SK-N-SH (cell line): ENCODE measurements at regions not wholly inside any gene's neighbourhood (a gene's known extent, or its start where the extent isn't known, plus 50 kb on each side); places are given as distances from the start of the nearest gene placed in this dataset.
A peak's percentile ranks its signal among the peaks of the same experiment; 100 is the strongest.

Source experiments
- EP300 ChIP-seq, 2 experiments: IDR thresholded peaks; 2 replicates each; pipeline versions ENCODE4 v1.4.0 to v1.6.1; 2012; ENCODE audit warnings: borderline replicate concordance in 1 of 2, low read depth in 1 of 2, low read length in 1 of 2
- EZH2phosphoT487 ChIP-seq: fragments of 200-600 bp; sonication (generic); IDR thresholded peaks from 2 replicates; pipeline ENCODE4 v1.6.1; 2017; ENCODE audit warnings: low read depth, mixed run types, mild to moderate bottlenecking, antibody characterized with exemption, moderate library complexity, borderline replicate concordance
- NFIC ChIP-seq: IDR thresholded peaks from 2 replicates; pipeline ENCODE4 v1.4.0; 2012; ENCODE audit warnings: borderline replicate concordance
- NRF1 ChIP-seq: IDR thresholded peaks from 2 replicates; pipeline ENCODE4 v1.6.1; 2012; ENCODE audit warnings: low read depth, mild to moderate bottlenecking, low read length
- POLR2AphosphoS5 ChIP-seq: IDR thresholded peaks from 2 replicates; pipeline ENCODE4 v1.6.1; 2012; ENCODE audit warnings: low read depth, low read length
- RAD21 ChIP-seq: IDR thresholded peaks from 2 replicates; pipeline ENCODE4 v1.6.1; 2012; ENCODE audit warnings: mild to moderate bottlenecking, low read length
- TAF1 ChIP-seq: IDR thresholded peaks from 2 replicates; pipeline ENCODE4 v1.6.1; 2012; ENCODE audit warnings: low read depth, mild to moderate bottlenecking, low read length, moderate library complexity, borderline replicate concordance
- TCF12 ChIP-seq: IDR thresholded peaks from 2 replicates; pipeline ENCODE4 v1.4.0; 2012
- YY1 ChIP-seq: IDR thresholded peaks from 2 replicates; pipeline ENCODE4 v1.4.0; 2012; ENCODE audit warnings: low read depth, mild to moderate bottlenecking
- TF ChIP-seq, protein P1 (sequence below): fragments of 200-600 bp; sonication (generic); IDR thresholded peaks from 2 replicates; pipeline ENCODE4 v1.6.1; 2017; ENCODE audit warnings: antibody characterized with exemption, mild to moderate bottlenecking, moderate library complexity
- TF ChIP-seq, protein P2 (sequence below): fragments of 150-350 bp; IDR thresholded peaks from 2 replicates; pipeline ENCODE4 v1.6.1; 2016; ENCODE audit warnings: mild to moderate bottlenecking, low read depth, low read length
- TF ChIP-seq, protein P3 (sequence below): IDR thresholded peaks from 2 replicates; pipeline ENCODE4 v1.6.1; 2012; ENCODE audit warnings: mild to moderate bottlenecking, low read depth, low read length, moderate library complexity
- TF ChIP-seq, protein P4 (sequence below): IDR thresholded peaks from 2 replicates; pipeline ENCODE4; 2012

DNA sequence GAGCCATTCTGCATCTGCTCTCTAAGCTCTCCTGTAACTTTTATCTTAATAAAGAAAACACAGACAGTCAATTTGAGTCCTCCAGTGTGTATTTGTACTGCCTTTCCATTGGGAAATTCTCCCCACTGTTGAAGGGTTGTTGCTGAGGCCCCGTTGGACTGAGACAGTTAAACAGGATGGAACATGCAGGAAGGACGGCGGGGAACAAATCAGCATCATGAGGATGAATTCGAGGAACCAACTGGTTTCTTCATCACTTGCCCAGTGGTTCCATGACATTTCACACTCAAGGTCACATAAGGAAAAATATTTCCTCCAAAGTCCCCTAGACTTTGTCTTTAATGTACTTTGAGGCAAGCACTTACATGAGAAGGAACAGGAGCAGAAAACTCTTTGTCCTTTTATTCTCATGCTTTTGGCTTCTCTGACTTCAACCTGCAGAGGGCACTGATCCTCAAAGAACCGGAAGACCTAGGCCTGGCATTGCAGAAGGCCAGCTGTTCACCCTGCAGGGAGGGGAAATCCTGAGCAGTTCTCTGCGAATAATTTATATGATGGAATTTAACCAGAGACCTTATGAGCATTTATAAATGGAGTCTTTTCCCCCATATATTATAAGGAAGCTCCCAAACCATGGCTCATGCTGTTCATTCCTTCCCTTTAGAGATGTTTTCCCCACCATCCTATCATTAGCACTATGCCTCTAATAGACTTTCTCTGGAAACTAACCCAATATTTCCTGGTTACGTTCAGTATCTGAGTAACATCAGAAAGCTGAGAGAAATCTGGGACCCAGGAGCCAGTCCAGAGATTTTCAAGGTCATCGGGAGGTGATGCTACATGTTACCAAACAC lies 55.2 kb upstream of the ADGRF1 start:
- TF ChIP-seq EP300 (IDR thresholded peaks at IDR 0.05; ENCODE audit: borderline replicate concordance in 1 of 2, low read depth in 1 of 2, low read length in 1 of 2) (peak in 1 of 2 experiments; percentile 50; a peak in 2 of 4 replicates), TAF1 (no peak), NFIC (no peak), POLR2AphosphoS5 (no peak), EZH2phosphoT487 (no peak), NRF1 (peak; percentile 42), TCF12 (peak; percentile 54), RAD21 (peak; percentile 98), YY1 (no peak)
- TF ChIP-seq, protein P1, sequence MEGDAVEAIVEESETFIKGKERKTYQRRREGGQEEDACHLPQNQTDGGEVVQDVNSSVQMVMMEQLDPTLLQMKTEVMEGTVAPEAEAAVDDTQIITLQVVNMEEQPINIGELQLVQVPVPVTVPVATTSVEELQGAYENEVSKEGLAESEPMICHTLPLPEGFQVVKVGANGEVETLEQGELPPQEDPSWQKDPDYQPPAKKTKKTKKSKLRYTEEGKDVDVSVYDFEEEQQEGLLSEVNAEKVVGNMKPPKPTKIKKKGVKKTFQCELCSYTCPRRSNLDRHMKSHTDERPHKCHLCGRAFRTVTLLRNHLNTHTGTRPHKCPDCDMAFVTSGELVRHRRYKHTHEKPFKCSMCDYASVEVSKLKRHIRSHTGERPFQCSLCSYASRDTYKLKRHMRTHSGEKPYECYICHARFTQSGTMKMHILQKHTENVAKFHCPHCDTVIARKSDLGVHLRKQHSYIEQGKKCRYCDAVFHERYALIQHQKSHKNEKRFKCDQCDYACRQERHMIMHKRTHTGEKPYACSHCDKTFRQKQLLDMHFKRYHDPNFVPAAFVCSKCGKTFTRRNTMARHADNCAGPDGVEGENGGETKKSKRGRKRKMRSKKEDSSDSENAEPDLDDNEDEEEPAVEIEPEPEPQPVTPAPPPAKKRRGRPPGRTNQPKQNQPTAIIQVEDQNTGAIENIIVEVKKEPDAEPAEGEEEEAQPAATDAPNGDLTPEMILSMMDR: peak; percentile 85
- TF ChIP-seq, protein P2, sequence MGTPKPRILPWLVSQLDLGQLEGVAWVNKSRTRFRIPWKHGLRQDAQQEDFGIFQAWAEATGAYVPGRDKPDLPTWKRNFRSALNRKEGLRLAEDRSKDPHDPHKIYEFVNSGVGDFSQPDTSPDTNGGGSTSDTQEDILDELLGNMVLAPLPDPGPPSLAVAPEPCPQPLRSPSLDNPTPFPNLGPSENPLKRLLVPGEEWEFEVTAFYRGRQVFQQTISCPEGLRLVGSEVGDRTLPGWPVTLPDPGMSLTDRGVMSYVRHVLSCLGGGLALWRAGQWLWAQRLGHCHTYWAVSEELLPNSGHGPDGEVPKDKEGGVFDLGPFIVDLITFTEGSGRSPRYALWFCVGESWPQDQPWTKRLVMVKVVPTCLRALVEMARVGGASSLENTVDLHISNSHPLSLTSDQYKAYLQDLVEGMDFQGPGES: no peak
- TF ChIP-seq, protein P3, sequence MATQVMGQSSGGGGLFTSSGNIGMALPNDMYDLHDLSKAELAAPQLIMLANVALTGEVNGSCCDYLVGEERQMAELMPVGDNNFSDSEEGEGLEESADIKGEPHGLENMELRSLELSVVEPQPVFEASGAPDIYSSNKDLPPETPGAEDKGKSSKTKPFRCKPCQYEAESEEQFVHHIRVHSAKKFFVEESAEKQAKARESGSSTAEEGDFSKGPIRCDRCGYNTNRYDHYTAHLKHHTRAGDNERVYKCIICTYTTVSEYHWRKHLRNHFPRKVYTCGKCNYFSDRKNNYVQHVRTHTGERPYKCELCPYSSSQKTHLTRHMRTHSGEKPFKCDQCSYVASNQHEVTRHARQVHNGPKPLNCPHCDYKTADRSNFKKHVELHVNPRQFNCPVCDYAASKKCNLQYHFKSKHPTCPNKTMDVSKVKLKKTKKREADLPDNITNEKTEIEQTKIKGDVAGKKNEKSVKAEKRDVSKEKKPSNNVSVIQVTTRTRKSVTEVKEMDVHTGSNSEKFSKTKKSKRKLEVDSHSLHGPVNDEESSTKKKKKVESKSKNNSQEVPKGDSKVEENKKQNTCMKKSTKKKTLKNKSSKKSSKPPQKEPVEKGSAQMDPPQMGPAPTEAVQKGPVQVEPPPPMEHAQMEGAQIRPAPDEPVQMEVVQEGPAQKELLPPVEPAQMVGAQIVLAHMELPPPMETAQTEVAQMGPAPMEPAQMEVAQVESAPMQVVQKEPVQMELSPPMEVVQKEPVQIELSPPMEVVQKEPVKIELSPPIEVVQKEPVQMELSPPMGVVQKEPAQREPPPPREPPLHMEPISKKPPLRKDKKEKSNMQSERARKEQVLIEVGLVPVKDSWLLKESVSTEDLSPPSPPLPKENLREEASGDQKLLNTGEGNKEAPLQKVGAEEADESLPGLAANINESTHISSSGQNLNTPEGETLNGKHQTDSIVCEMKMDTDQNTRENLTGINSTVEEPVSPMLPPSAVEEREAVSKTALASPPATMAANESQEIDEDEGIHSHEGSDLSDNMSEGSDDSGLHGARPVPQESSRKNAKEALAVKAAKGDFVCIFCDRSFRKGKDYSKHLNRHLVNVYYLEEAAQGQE: no peak
- TF ChIP-seq, protein P4, sequence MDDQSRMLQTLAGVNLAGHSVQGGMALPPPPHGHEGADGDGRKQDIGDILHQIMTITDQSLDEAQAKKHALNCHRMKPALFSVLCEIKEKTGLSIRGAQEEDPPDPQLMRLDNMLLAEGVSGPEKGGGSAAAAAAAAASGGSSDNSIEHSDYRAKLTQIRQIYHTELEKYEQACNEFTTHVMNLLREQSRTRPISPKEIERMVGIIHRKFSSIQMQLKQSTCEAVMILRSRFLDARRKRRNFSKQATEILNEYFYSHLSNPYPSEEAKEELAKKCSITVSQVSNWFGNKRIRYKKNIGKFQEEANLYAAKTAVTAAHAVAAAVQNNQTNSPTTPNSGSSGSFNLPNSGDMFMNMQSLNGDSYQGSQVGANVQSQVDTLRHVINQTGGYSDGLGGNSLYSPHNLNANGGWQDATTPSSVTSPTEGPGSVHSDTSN: no peak
